ENCODE measurements at regions not wholly inside any gene's neighbourhood (a gene's known extent, or its start where the extent isn't known, plus 50 kb on each side); places are given as distances from the start of the nearest gene placed in this dataset.

GRCh38 chr10:78745441-78745840, 323.3 kb upstream of the ZMIZ1 start:
- no peak for TF ChIP-seq CTCF (IDR thresholded peaks at IDR 0.05)
- Mint-ChIP-seq H3K4me3 (ENCODE audit: unreplicated experiment) (no peak overlapping the region), H3K36me3 (ENCODE audit: low read depth) (no peaks in the 10 kb centered on the region), H3K4me1 (ENCODE audit: low read depth) (peaks cover 10% of the 10 kb centered on the region), H3K27me3 (ENCODE audit: low read depth) (no peaks in the 10 kb centered on the region), H3K27ac (ENCODE audit: unreplicated experiment) (no peak overlapping the region), H3K9me3 (ENCODE audit: low read depth) (no peaks in the 10 kb centered on the region)
- DNase-seq (ENCODE audit: low spot score) = no peak

GRCh38 chr10:78746155-78746763, 322.5 kb upstream of the ZMIZ1 start:
- Mint-ChIP-seq H3K27me3 (ENCODE audit: low read depth) (no peaks in the 10 kb centered on the region), H3K36me3 (ENCODE audit: low read depth) (no peaks in the 10 kb centered on the region), H3K4me3 (ENCODE audit: unreplicated experiment) (no peak overlapping the region), H3K4me1 (ENCODE audit: low read depth) (peaks cover 7% of the 10 kb centered on the region), H3K9me3 (ENCODE audit: low read depth) (no peaks in the 10 kb centered on the region), H3K27ac (ENCODE audit: unreplicated experiment) (no peak overlapping the region)
- TF ChIP-seq CTCF (IDR thresholded peaks at IDR 0.05) = no peak
- DNase-seq (ENCODE audit: low spot score) = peak; percentile 54

GRCh38 chr10:78747401-78748234, 321.1 kb upstream of the ZMIZ1 start:
- H3K4me3 Mint-ChIP-seq (ENCODE audit: unreplicated experiment) = no peak overlapping the region
- no peaks in the 10 kb centered on the region for H3K9me3 Mint-ChIP-seq (ENCODE audit: low read depth)
- no peak for TF ChIP-seq CTCF (IDR thresholded peaks at IDR 0.05)
- no peak for DNase-seq (ENCODE audit: low spot score)
- H3K27ac Mint-ChIP-seq (ENCODE audit: unreplicated experiment) = no peak overlapping the region
- no peaks in the 10 kb centered on the region for H3K27me3 Mint-ChIP-seq (ENCODE audit: low read depth)
- peaks cover 3% of the 10 kb centered on the region for H3K4me1 Mint-ChIP-seq (ENCODE audit: low read depth)
- no peaks in the 10 kb centered on the region for H3K36me3 Mint-ChIP-seq (ENCODE audit: low read depth)

GRCh38 chr10:78748235-78748533, 320.6 kb upstream of the ZMIZ1 start:
- TF ChIP-seq CTCF (IDR thresholded peaks at IDR 0.05) = no peak
- no peaks in the 10 kb centered on the region for H3K9me3 Mint-ChIP-seq (ENCODE audit: low read depth)
- peaks cover 3% of the 10 kb centered on the region for H3K4me1 Mint-ChIP-seq (ENCODE audit: low read depth)
- peaks cover 1% of the 10 kb centered on the region for H3K27me3 Mint-ChIP-seq (ENCODE audit: low read depth)
- H3K27ac Mint-ChIP-seq (ENCODE audit: unreplicated experiment) = no peak overlapping the region
- no peak overlapping the region for H3K4me3 Mint-ChIP-seq (ENCODE audit: unreplicated experiment)
- no peak for DNase-seq (ENCODE audit: low spot score)
- H3K36me3 Mint-ChIP-seq (ENCODE audit: low read depth) = no peaks in the 10 kb centered on the region

GRCh38 chr10:78749200-78749599, 319.6 kb upstream of the ZMIZ1 start:
- TF ChIP-seq CTCF (IDR thresholded peaks at IDR 0.05) = no peak
- no peaks in the 10 kb centered on the region for H3K9me3 Mint-ChIP-seq (ENCODE audit: low read depth)
- H3K4me1 Mint-ChIP-seq (ENCODE audit: low read depth) = peaks cover 7% of the 10 kb centered on the region
- peaks cover 1% of the 10 kb centered on the region for H3K27me3 Mint-ChIP-seq (ENCODE audit: low read depth)
- no peak overlapping the region for H3K27ac Mint-ChIP-seq (ENCODE audit: unreplicated experiment)
- DNase-seq (ENCODE audit: low spot score) = no peak
- no peak overlapping the region for H3K4me3 Mint-ChIP-seq (ENCODE audit: unreplicated experiment)
- no peaks in the 10 kb centered on the region for H3K36me3 Mint-ChIP-seq (ENCODE audit: low read depth)
